GM23338 (cell line): ENCODE measurements at regions not wholly inside any gene's neighbourhood (a gene's known extent, or its start where the extent isn't known, plus 50 kb on each side); places are given as distances from the start of the nearest gene placed in this dataset.

ENCODE experiments used
- ATAC-seq: fragments of 200-7000 bp; cut with Tn5 transposase; 3 replicates; pipeline ENCODE4 v1.9.1; 2020
- DNase-seq: peaks from one replicate; pipeline ENCODE4 v3.0.0-alpha.2; 2015; ENCODE audit warnings: low spot score
- H2AFZ ChIP-seq: fragments of 200-600 bp; sonication (generic); 2 replicates; pipeline ENCODE4 v1.8.0; 2016; ENCODE audit warnings: antibody characterized with exemption, mild to moderate bottlenecking, moderate library complexity
- H3F3A ChIP-seq: fragments of 200-600 bp; sonication (generic); replicated peaks from 2 replicates; pipeline ENCODE4 v1.8.0; 2017; ENCODE audit warnings: antibody characterized with exemption, mixed run types, low read depth
- H3K27ac ChIP-seq: fragments of 200-600 bp; sonication (generic); 2 replicates; pipeline ENCODE4 v1.6.1; 2016; ENCODE audit warnings: low read depth
- H3K27me3 ChIP-seq: fragments of 200-600 bp; sonication (generic); 2 replicates; pipeline ENCODE4 v1.8.0; 2016; ENCODE audit warnings: mild to moderate bottlenecking, mixed run types, moderate library complexity; ENCODE audit not compliant: insufficient read depth
- H3K36me3 ChIP-seq: fragments of 200-600 bp; sonication (generic); 2 replicates; pipeline ENCODE4 v1.8.0; 2016; ENCODE audit warnings: mild to moderate bottlenecking; ENCODE audit not compliant: insufficient read depth
- H3K4me1 ChIP-seq: fragments of 200-600 bp; sonication (generic); 2 replicates; pipeline ENCODE4 v1.8.0; 2016; ENCODE audit warnings: mild to moderate bottlenecking, moderate library complexity; ENCODE audit not compliant: insufficient read depth
- H3K4me2 ChIP-seq: fragments of 200-600 bp; sonication (generic); 2 replicates; pipeline ENCODE4 v1.7.1; 2017; ENCODE audit warnings: mixed run types
- H3K4me3 ChIP-seq: fragments of 200-600 bp; sonication (generic); 2 replicates; pipeline ENCODE4 v1.6.1; 2016; ENCODE audit warnings: mixed run types
- H3K79me2 ChIP-seq: fragments of 200-600 bp; sonication (generic); replicated peaks from 2 replicates; pipeline ENCODE4 v1.8.0; 2017; ENCODE audit warnings: mild to moderate bottlenecking; ENCODE audit not compliant: insufficient read depth
- H3K9me2 ChIP-seq: fragments of 200-600 bp; sonication (generic); 2 replicates; pipeline ENCODE4 v1.8.0; 2017; ENCODE audit not compliant: insufficient read depth
- H4K20me1 ChIP-seq: fragments of 200-600 bp; sonication (generic); replicated peaks from 2 replicates; pipeline ENCODE4 v1.8.0; 2017; ENCODE audit warnings: mild to moderate bottlenecking; ENCODE audit not compliant: insufficient read depth
- H3K27ac Mint-ChIP-seq: 2 replicates; pipeline ENCODE4 v1.8.0; 2020; ENCODE audit warnings: inconsistent platforms, mild to moderate bottlenecking, moderate library complexity, mixed read lengths
- H3K27me3 Mint-ChIP-seq: 3 replicates; pipeline ENCODE4 v1.8.0; 2022; ENCODE audit warnings: low read depth, mild to moderate bottlenecking, moderate library complexity, mixed read lengths, inconsistent platforms; ENCODE audit not compliant: insufficient read depth, poor library complexity
- H3K36me3 Mint-ChIP-seq: 3 replicates; pipeline ENCODE4 v1.8.0; 2021; ENCODE audit warnings: low read depth, mild to moderate bottlenecking, inconsistent platforms, moderate library complexity, mixed read lengths
- H3K4me1 Mint-ChIP-seq: 3 replicates; pipeline ENCODE4 v1.8.0; 2020; ENCODE audit warnings: mild to moderate bottlenecking, inconsistent platforms, mixed read lengths
- H3K4me3 Mint-ChIP-seq: 3 replicates; pipeline ENCODE4 v1.8.0; 2021; ENCODE audit warnings: moderate library complexity, mild to moderate bottlenecking, inconsistent platforms, mixed read lengths
- H3K9me3 Mint-ChIP-seq: 3 replicates; pipeline ENCODE4 v1.8.0; 2020; ENCODE audit warnings: moderate library complexity, mild to moderate bottlenecking, inconsistent platforms, mixed read lengths
- CREB1 ChIP-seq: fragments of 250-450 bp; sonication (Bioruptor Pico); IDR thresholded peaks from 2 replicates; pipeline ENCODE4 v1.5.0; 2020; ENCODE audit warnings: low read depth, mild to moderate bottlenecking, moderate library complexity
- CTCF ChIP-seq, 2 experiments: fragments of 200-600 bp in 1 of 2; sonication (generic) in 1 of 2; conservative IDR thresholded peaks; 2 replicates each; pipeline versions ENCODE4 v1.5.1 to v1.6.1; 2016 to 2017; ENCODE audit warnings: antibody characterized with exemption in 2 of 2, low read depth in 2 of 2, mild to moderate bottlenecking in 2 of 2, moderate library complexity in 1 of 2
- ETS1 ChIP-seq: IDR thresholded peaks from 2 replicates; pipeline ENCODE4 v1.6.1; 2016; ENCODE audit warnings: antibody characterized with exemption
- EZH2 ChIP-seq: fragments of 200-600 bp; sonication (generic); IDR thresholded peaks from one replicate; pipeline ENCODE4 v1.8.0; 2017; ENCODE audit warnings: antibody characterized with exemption, mild to moderate bottlenecking, low read depth; ENCODE audit not compliant: unreplicated experiment
- EZH2phosphoT487 ChIP-seq: fragments of 200-600 bp; sonication (generic); IDR thresholded peaks from one replicate; pipeline ENCODE4 v1.8.1; 2018; ENCODE audit warnings: antibody characterized with exemption; ENCODE audit not compliant: unreplicated experiment
- JUNB ChIP-seq: IDR thresholded peaks from one replicate; pipeline ENCODE4 v1.6.1; 2016; ENCODE audit warnings: antibody characterized with exemption; ENCODE audit not compliant: unreplicated experiment
- NANOG ChIP-seq: IDR thresholded peaks from 2 replicates; pipeline ENCODE4 v1.6.1; 2016; ENCODE audit warnings: antibody characterized with exemption, borderline replicate concordance
- POLR2AphosphoS5 ChIP-seq: IDR thresholded peaks from 2 replicates; pipeline ENCODE4 v1.6.1; 2016; ENCODE audit warnings: antibody characterized with exemption, low read depth
- REST ChIP-seq: IDR thresholded peaks from one replicate; pipeline ENCODE4 v1.6.1; 2018; ENCODE audit warnings: antibody characterized with exemption; ENCODE audit not compliant: unreplicated experiment
- STAT1 ChIP-seq: IDR thresholded peaks from one replicate; pipeline ENCODE4 v1.6.1; 2016; ENCODE audit warnings: antibody characterized with exemption; ENCODE audit not compliant: unreplicated experiment
- ZNF114 ChIP-seq: fragments of 250-450 bp; sonication (Bioruptor Pico); IDR thresholded peaks from 2 replicates; pipeline ENCODE4 v1.5.0; 2020; ENCODE audit warnings: mild to moderate bottlenecking, moderate library complexity
- ZNF331 ChIP-seq: fragments of 250-450 bp; sonication (Bioruptor Pico); IDR thresholded peaks from 2 replicates; pipeline ENCODE4 v1.5.0; 2020; ENCODE audit warnings: low read depth, mild to moderate bottlenecking, moderate library complexity

GRCh38 chr11:90783111-90783510 lies 560.3 kb upstream of the CHORDC1 start:
- H3K4me2 ChIP-seq = no peak overlapping the region
- H3K27me3 Mint-ChIP-seq = peaks cover 2% of the 10 kb centered on the region
- H3K27ac Mint-ChIP-seq = no peak overlapping the region
- H4K20me1 ChIP-seq = no peaks in the 10 kb centered on the region
- H3K27me3 ChIP-seq = no peaks in the 10 kb centered on the region
- H3K27ac ChIP-seq = no peak overlapping the region
- H3K4me1 ChIP-seq = no peaks in the 10 kb centered on the region
- no peaks in the 10 kb centered on the region; the same call in 2 of the 3 replicates for H3K4me1 Mint-ChIP-seq
- H3K36me3 Mint-ChIP-seq = no peaks in the 10 kb centered on the region
- peaks cover 3% of the 10 kb centered on the region; the same call in 1 of the 3 replicates for H3K9me3 Mint-ChIP-seq
- peaks cover 4% of the 10 kb centered on the region; the same call in 1 of the 2 replicates for H3K9me2 ChIP-seq
- H3K4me3 ChIP-seq = no peak overlapping the region
- H3K36me3 ChIP-seq = no peaks in the 10 kb centered on the region
- no peak overlapping the region for H2AFZ ChIP-seq
- no peaks in the 10 kb centered on the region for H3F3A ChIP-seq
- TF ChIP-seq POLR2AphosphoS5 = no peak
- H3K79me2 ChIP-seq = no peaks in the 10 kb centered on the region
- ATAC-seq = no peak
- no peak for DNase-seq
- H3K4me3 Mint-ChIP-seq = no peak overlapping the region

GRCh38 chr11:90779098-90779497 lies 556.2 kb upstream of the CHORDC1 start:
- H4K20me1 ChIP-seq = no peaks in the 10 kb centered on the region
- ATAC-seq = no peak
- Mint-ChIP-seq H3K27me3 (peaks cover 7% of the 10 kb centered on the region), H3K27ac (no peak overlapping the region), H3K36me3 (peaks cover 17% of the 10 kb centered on the region), H3K9me3 (peaks cover 17% of the 10 kb centered on the region), H3K4me3 (no peak overlapping the region), H3K4me1 (peaks cover 6% of the 10 kb centered on the region)
- no peaks in the 10 kb centered on the region for H3K79me2 ChIP-seq
- H3K9me2 ChIP-seq = peaks cover 3% of the 10 kb centered on the region; the same call in 1 of the 2 replicates
- H3K4me3 ChIP-seq = no peak overlapping the region
- H3K27ac ChIP-seq = no peak overlapping the region
- H3K4me1 ChIP-seq = no peaks in the 10 kb centered on the region
- no peak overlapping the region for H2AFZ ChIP-seq
- H3K36me3 ChIP-seq = no peaks in the 10 kb centered on the region
- no peak overlapping the region for H3K4me2 ChIP-seq
- no peaks in the 10 kb centered on the region for H3K27me3 ChIP-seq
- no peak for DNase-seq
- no peaks in the 10 kb centered on the region for H3F3A ChIP-seq
- no peak for TF ChIP-seq STAT1
- TF ChIP-seq ZNF114 (CRISPR knock-in tag) = no peak
- no peak for TF ChIP-seq CTCF (conservative IDR thresholded peaks at IDR 0.05; ENCODE audit: low read depth in 2 of 2)
- TF ChIP-seq EZH2 = no peak
- no peak for TF ChIP-seq ZNF331 (CRISPR knock-in tag)
- TF ChIP-seq POLR2AphosphoS5 = no peak
- no peak for TF ChIP-seq NANOG
- no peak for TF ChIP-seq REST
- no peak for TF ChIP-seq ETS1
- no peak for TF ChIP-seq CREB1 (CRISPR knock-in tag)
- no peak for TF ChIP-seq JUNB
- no peak for TF ChIP-seq EZH2phosphoT487
